GM21717 (cell line): ENCODE measurements at regions not wholly inside any gene's neighbourhood (a gene's known extent, or its start where the extent isn't known, plus 50 kb on each side); places are given as distances from the start of the nearest gene placed in this dataset.

Experiments
- ATAC-seq: cut with Tn5 transposase; IDR thresholded peaks from one replicate; pipeline ENCODE4 v1.9.1; 2021; ENCODE audit warnings: mild to moderate bottlenecking, moderate library complexity; ENCODE audit not compliant: unreplicated experiment

- no peak for ATAC-seq
Observed at GRCh38 chr5:74082512-74083055, 456.6 kb downstream of the ARHGEF28 start.

- ATAC-seq: no peak
Observed at GRCh38 chr5:74081126-74081525, 455.1 kb downstream of the ARHGEF28 start.

- ATAC-seq: no peak
Observed at GRCh38 chr5:74079971-74080556, 454.1 kb downstream of the ARHGEF28 start.

GRCh38 chr5:74075501-74076484 is 449.8 kb downstream of the ARHGEF28 start:
- no peak for ATAC-seq

- no peak for ATAC-seq
Observed at GRCh38 chr5:74074111-74074510, 448.1 kb downstream of the ARHGEF28 start.

- ATAC-seq: no peak
Observed at GRCh38 chr5:74073257-74073656, 447.3 kb downstream of the ARHGEF28 start.

- ATAC-seq: no peak
Observed at GRCh38 chr5:74072646-74073045, 446.6 kb downstream of the ARHGEF28 start.

- no peak for ATAC-seq
Observed at GRCh38 chr5:74070766-74071165, 444.8 kb downstream of the ARHGEF28 start.

GRCh38 chr5:74069741-74070140 is 443.7 kb downstream of the ARHGEF28 start:
- no peak for ATAC-seq

GRCh38 chr5:74067748-74068541 is 441.9 kb downstream of the ARHGEF28 start:
- ATAC-seq: no peak

GRCh38 chr5:74064911-74065310 is 438.9 kb downstream of the ARHGEF28 start:
- no peak for ATAC-seq

GRCh38 chr5:74064225-74064624 is 438.2 kb downstream of the ARHGEF28 start:
- no peak for ATAC-seq

GRCh38 chr5:74063821-74064220 is 437.8 kb downstream of the ARHGEF28 start:
- ATAC-seq: no peak

GRCh38 chr5:74063346-74063745 is 437.4 kb downstream of the ARHGEF28 start:
- no peak for ATAC-seq

- ATAC-seq: no peak
Observed at GRCh38 chr5:74061292-74061691, 435.3 kb downstream of the ARHGEF28 start.

GRCh38 chr5:74059706-74060105 is 433.7 kb downstream of the ARHGEF28 start:
- ATAC-seq: no peak

- no peak for ATAC-seq
Observed at GRCh38 chr5:74056789-74057164, 430.8 kb downstream of the ARHGEF28 start.

GRCh38 chr5:74056107-74056788 is 430.3 kb downstream of the ARHGEF28 start:
- no peak for ATAC-seq

GRCh38 chr5:74055486-74056106 is 429.6 kb downstream of the ARHGEF28 start:
- ATAC-seq: no peak
